ENCODE measurements at regions not wholly inside any gene's neighbourhood (a gene's known extent, or its start where the extent isn't known, plus 50 kb on each side); places are given as distances from the start of the nearest gene placed in this dataset.

GRCh38 chr10:53276797-53277196, 504.2 kb upstream of the MBL2 start:
- Histone ChIP-seq H3K4me1 (ENCODE audit: control insufficient read depth, insufficient read depth, low read length) (no peaks in the 10 kb centered on the region), H3K9ac (ENCODE audit: extremely low read depth, low read length, poor library complexity, severe bottlenecking) (no peak overlapping the region), H3K27me3 (ENCODE audit: control insufficient read depth, insufficient read depth, low read length, poor library complexity, severe bottlenecking) (no peaks in the 10 kb centered on the region), H3K4me3 (ENCODE audit: low read length) (no peak overlapping the region), H3K27ac (ENCODE audit: low read depth, low read length) (no peak overlapping the region), H3K36me3 (ENCODE audit: control insufficient read depth, insufficient read depth, low read length) (no peaks in the 10 kb centered on the region), H3K9me3 (ENCODE audit: control insufficient read depth, low read length) (peaks cover 56% of the 10 kb centered on the region)
- H3K4me1 Mint-ChIP-seq, result no peaks in the 10 kb centered on the region
- H3K9me3 Mint-ChIP-seq, result peaks cover 54% of the 10 kb centered on the region
- TF ChIP-seq CTCF (conservative IDR thresholded peaks at IDR 0.05), result no peak
- peaks cover 19% of the 10 kb centered on the region for H3K36me3 Mint-ChIP-seq (ENCODE audit: low read depth)
- DNase-seq, result no peak
- 73% methylated on average over 1 of the region's 1 CpG; no CpG with 5 or more reads in 1 of the 2 experiments for WGBS, 2 experiments (ENCODE audit: insufficient coverage in 1 of 2, insufficient read length in 1 of 2)
- no peaks in the 10 kb centered on the region for H3K27me3 Mint-ChIP-seq (ENCODE audit: insufficient read depth)
- H3K27ac Mint-ChIP-seq, result no peak overlapping the region
- no peak overlapping the region for H3K4me3 Mint-ChIP-seq

- peaks cover 18% of the 10 kb centered on the region for H3K4me1 Mint-ChIP-seq
- H3K9ac ChIP-seq (ENCODE audit: extremely low read depth, low read length, poor library complexity, severe bottlenecking), result no peak overlapping the region
- 84% methylated on average over 2 of the region's 2 CpGs; no CpG with 5 or more reads in 1 of the 2 experiments for WGBS, 2 experiments (ENCODE audit: insufficient coverage in 1 of 2, insufficient read length in 1 of 2)
- TF ChIP-seq CTCF (conservative IDR thresholded peaks at IDR 0.05), result no peak
- no peak overlapping the region for H3K27ac Mint-ChIP-seq
- H3K4me3 ChIP-seq (ENCODE audit: low read length), result no peak overlapping the region
- H3K27ac ChIP-seq (ENCODE audit: low read depth, low read length), result no peak overlapping the region
- no peak for DNase-seq
- no peaks in the 10 kb centered on the region for H3K27me3 ChIP-seq (ENCODE audit: control insufficient read depth, insufficient read depth, low read length, poor library complexity, severe bottlenecking)
- peaks cover 11% of the 10 kb centered on the region for H3K36me3 Mint-ChIP-seq (ENCODE audit: low read depth)
- no peaks in the 10 kb centered on the region for H3K36me3 ChIP-seq (ENCODE audit: control insufficient read depth, insufficient read depth, low read length)
- H3K9me3 Mint-ChIP-seq, result peaks cover 21% of the 10 kb centered on the region
- H3K4me3 Mint-ChIP-seq, result no peak overlapping the region
- no peaks in the 10 kb centered on the region for H3K27me3 Mint-ChIP-seq (ENCODE audit: insufficient read depth)
- H3K9me3 ChIP-seq (ENCODE audit: control insufficient read depth, low read length), result peaks cover 32% of the 10 kb centered on the region
- H3K4me1 ChIP-seq (ENCODE audit: control insufficient read depth, insufficient read depth, low read length), result peaks cover 3% of the 10 kb centered on the region
These were observed 496.9 kb upstream of the MBL2 start for GRCh38 chr10:53269482-53269881.

- no peaks in the 10 kb centered on the region for H3K27me3 Mint-ChIP-seq (ENCODE audit: insufficient read depth)
- DNase-seq, result no peak
- no peak overlapping the region for H3K9ac ChIP-seq (ENCODE audit: extremely low read depth, low read length, poor library complexity, severe bottlenecking)
- H3K4me1 ChIP-seq (ENCODE audit: control insufficient read depth, insufficient read depth, low read length), result no peaks in the 10 kb centered on the region
- TF ChIP-seq CTCF (conservative IDR thresholded peaks at IDR 0.05), result no peak
- no peak overlapping the region for H3K4me3 ChIP-seq (ENCODE audit: low read length)
- H3K36me3 ChIP-seq (ENCODE audit: control insufficient read depth, insufficient read depth, low read length), result no peaks in the 10 kb centered on the region
- H3K27ac Mint-ChIP-seq, result no peak overlapping the region
- no peak overlapping the region for H3K27ac ChIP-seq (ENCODE audit: low read depth, low read length)
- H3K9me3 Mint-ChIP-seq, result peaks cover 4% of the 10 kb centered on the region
- H3K36me3 Mint-ChIP-seq (ENCODE audit: low read depth), result no peaks in the 10 kb centered on the region
- H3K4me3 Mint-ChIP-seq, result no peak overlapping the region
- no peaks in the 10 kb centered on the region for H3K27me3 ChIP-seq (ENCODE audit: control insufficient read depth, insufficient read depth, low read length, poor library complexity, severe bottlenecking)
- H3K4me1 Mint-ChIP-seq, result peaks cover 5% of the 10 kb centered on the region
- WGBS, 2 experiments (ENCODE audit: insufficient coverage in 1 of 2, insufficient read length in 1 of 2), result 89% methylated on average over 1 of the region's 1 CpG; no CpG with 5 or more reads in 1 of the 2 experiments
- no peaks in the 10 kb centered on the region for H3K9me3 ChIP-seq (ENCODE audit: control insufficient read depth, low read length)
These were observed 487.6 kb upstream of the MBL2 start for GRCh38 chr10:53260213-53260612.

Measured in endodermal cell (in vitro differentiated cells).